Liver (tissue), 8 donors: ENCODE measurements at regions not wholly inside any gene's neighbourhood (a gene's known extent, or its start where the extent isn't known, plus 50 kb on each side); places are given as distances from the start of the nearest gene placed in this dataset.

ENCODE experiments used
- DNase-seq: peaks from one replicate; pipeline ENCODE4 v3.0.0-alpha.2; 2017; ENCODE audit warnings: low spot score
- H3K27ac ChIP-seq, 2 donors: one replicate each; pipeline ENCODE4 v1.7.0; 2013; ENCODE audit warnings: inconsistent platforms in 2 of 2, low read length in 2 of 2, control low read depth in 1 of 2, low read depth in 1 of 2, mild to moderate bottlenecking in 1 of 2
- H3K27me3 ChIP-seq, 4 donors: one replicate each; pipeline versions ENCODE4 v1.6.1 to v1.7.0; 2013; ENCODE audit warnings: low read length in 3 of 4, inconsistent platforms in 1 of 4, mild to moderate bottlenecking in 1 of 4, moderate library complexity in 1 of 4; ENCODE audit not compliant: control insufficient read depth in 4 of 4, insufficient read depth in 4 of 4
- H3K36me3 ChIP-seq, 4 donors: one replicate each; pipeline versions ENCODE4 v1.6.1 to v1.7.0; 2013; ENCODE audit warnings: low read length in 3 of 4, mild to moderate bottlenecking in 3 of 4, low read depth in 1 of 4, moderate library complexity in 1 of 4; ENCODE audit not compliant: control insufficient read depth in 4 of 4, insufficient read depth in 3 of 4
- H3K4me1 ChIP-seq, 4 donors: one replicate each; pipeline versions ENCODE4 v1.6.1 to v1.7.0; 2013; ENCODE audit warnings: low read length in 3 of 4, mild to moderate bottlenecking in 3 of 4, moderate library complexity in 1 of 4; ENCODE audit not compliant: control insufficient read depth in 4 of 4, insufficient read depth in 4 of 4
- H3K4me3 ChIP-seq, 3 donors: one replicate each; pipeline versions ENCODE4 v1.6.1 to v1.7.0; 2013; ENCODE audit warnings: low read length in 3 of 3, control low read depth in 1 of 3, low read depth in 1 of 3, mild to moderate bottlenecking in 1 of 3
- H3K9ac ChIP-seq, 2 donors: one replicate each; pipeline ENCODE4 v1.7.0; 2013; ENCODE audit warnings: low read length in 2 of 2, mild to moderate bottlenecking in 2 of 2, moderate library complexity in 2 of 2, control low read depth in 1 of 2, low read depth in 1 of 2
- H3K9me3 ChIP-seq, 4 donors: one replicate each; pipeline versions ENCODE4 v1.6.1 to v1.7.0; 2013; ENCODE audit warnings: low read length in 3 of 4; ENCODE audit not compliant: control insufficient read depth in 4 of 4
- EGR1 ChIP-seq, 2 donors: IDR thresholded peaks; 2 replicates each; pipeline ENCODE4 v1.6.1; 2016 to 2018; ENCODE audit warnings: antibody characterized with exemption in 2 of 2, low read depth in 2 of 2
- FOXA2 ChIP-seq: IDR thresholded peaks from 2 replicates; pipeline ENCODE4 v1.6.1; 2016; ENCODE audit warnings: antibody characterized with exemption
- GABPA ChIP-seq, 2 donors: IDR thresholded peaks in 1 of 2; conservative IDR thresholded peaks in 1 of 2; 2 replicates each; pipeline ENCODE4 v1.6.1; 2016; ENCODE audit warnings: antibody characterized with exemption in 2 of 2, mild to moderate bottlenecking in 1 of 2, moderate library complexity in 1 of 2
- HNF4G ChIP-seq: IDR thresholded peaks from 2 replicates; pipeline ENCODE4 v1.6.1; 2016; ENCODE audit warnings: antibody characterized with exemption
- JUND ChIP-seq, 2 donors: IDR thresholded peaks; 2 replicates each; pipeline ENCODE4 v1.6.1; 2016; ENCODE audit warnings: antibody characterized with exemption in 2 of 2
- NR2F2 ChIP-seq: IDR thresholded peaks from 2 replicates; pipeline ENCODE4 v1.6.1; 2016; ENCODE audit warnings: antibody characterized with exemption
- RAD21 ChIP-seq, 2 donors: IDR thresholded peaks; 2 replicates each; pipeline ENCODE4 v1.6.1; 2016; ENCODE audit warnings: antibody characterized with exemption in 2 of 2, mild to moderate bottlenecking in 2 of 2
- SP1 ChIP-seq: IDR thresholded peaks from 2 replicates; pipeline ENCODE4 v1.6.1; 2018; ENCODE audit warnings: antibody characterized with exemption, mild to moderate bottlenecking
- TAF1 ChIP-seq: conservative IDR thresholded peaks from 2 replicates; pipeline ENCODE4 v1.6.1; 2016; ENCODE audit warnings: antibody characterized with exemption, mild to moderate bottlenecking
- WGBS: extraction: QIAGEN DNeasy Blood & Tissue Kit; methylation state at CpG from one replicate; pipeline ENCODE4 v1.1.7; 2013; 5-methylcytosine and 5-hydroxymethylcytosine counted together
- TF ChIP-seq, protein P1 (sequence below): IDR thresholded peaks from 2 replicates; pipeline ENCODE4 v1.6.1; 2016; ENCODE audit warnings: antibody characterized with exemption
- TF ChIP-seq, protein P2 (sequence below): IDR thresholded peaks from 2 replicates; pipeline ENCODE4 v1.6.1; 2016; ENCODE audit warnings: antibody characterized with exemption, mild to moderate bottlenecking
- TF ChIP-seq, protein P3 (sequence below): fragments of 150-350 bp; IDR thresholded peaks from 2 replicates; pipeline ENCODE4 v1.5.1; 2017; ENCODE audit warnings: improper control_type of control experiment, low read depth, low read length; ENCODE audit not compliant: missing input control
- TF ChIP-seq, protein P4 (sequence below): IDR thresholded peaks from 2 replicates; pipeline ENCODE4 v1.6.1; 2016; ENCODE audit warnings: antibody characterized with exemption
- TF ChIP-seq, protein P5 (sequence below): IDR thresholded peaks from 2 replicates; pipeline ENCODE4 v1.6.1; 2016; ENCODE audit warnings: antibody characterized with exemption
- donor health status: healthy.
- donor health status: healthy.
- donor health status: healthy.
- donor health status: healthy.
- donor health status: healthy.

DNA sequence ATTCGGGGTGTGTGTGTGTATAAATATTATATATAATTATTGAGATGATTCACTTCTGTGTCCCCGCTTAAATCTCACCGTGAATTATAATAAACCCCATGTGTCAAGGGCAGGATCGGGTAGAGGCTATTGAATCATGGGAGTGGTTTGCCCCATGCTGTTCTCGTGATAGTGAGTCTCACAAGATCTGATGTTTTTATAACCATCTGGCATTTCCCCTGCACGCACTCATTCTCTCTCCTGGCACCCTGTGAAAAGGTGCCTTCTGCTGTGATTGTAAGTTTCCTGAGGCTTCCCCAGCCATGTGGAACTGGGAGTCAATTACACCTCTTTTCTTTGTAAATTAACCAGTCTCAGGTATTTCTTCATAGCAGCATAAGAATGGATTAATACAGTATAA lies 851.4 kb upstream of the AGA start (continued):
- TF ChIP-seq, protein P1, sequence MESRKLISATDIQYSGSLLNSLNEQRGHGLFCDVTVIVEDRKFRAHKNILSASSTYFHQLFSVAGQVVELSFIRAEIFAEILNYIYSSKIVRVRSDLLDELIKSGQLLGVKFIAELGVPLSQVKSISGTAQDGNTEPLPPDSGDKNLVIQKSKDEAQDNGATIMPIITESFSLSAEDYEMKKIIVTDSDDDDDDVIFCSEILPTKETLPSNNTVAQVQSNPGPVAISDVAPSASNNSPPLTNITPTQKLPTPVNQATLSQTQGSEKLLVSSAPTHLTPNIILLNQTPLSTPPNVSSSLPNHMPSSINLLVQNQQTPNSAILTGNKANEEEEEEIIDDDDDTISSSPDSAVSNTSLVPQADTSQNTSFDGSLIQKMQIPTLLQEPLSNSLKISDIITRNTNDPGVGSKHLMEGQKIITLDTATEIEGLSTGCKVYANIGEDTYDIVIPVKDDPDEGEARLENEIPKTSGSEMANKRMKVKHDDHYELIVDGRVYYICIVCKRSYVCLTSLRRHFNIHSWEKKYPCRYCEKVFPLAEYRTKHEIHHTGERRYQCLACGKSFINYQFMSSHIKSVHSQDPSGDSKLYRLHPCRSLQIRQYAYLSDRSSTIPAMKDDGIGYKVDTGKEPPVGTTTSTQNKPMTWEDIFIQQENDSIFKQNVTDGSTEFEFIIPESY = no peak
- TF ChIP-seq TAF1 (no peak), HNF4G (no peak), NR2F2 (no peak)

DNA sequence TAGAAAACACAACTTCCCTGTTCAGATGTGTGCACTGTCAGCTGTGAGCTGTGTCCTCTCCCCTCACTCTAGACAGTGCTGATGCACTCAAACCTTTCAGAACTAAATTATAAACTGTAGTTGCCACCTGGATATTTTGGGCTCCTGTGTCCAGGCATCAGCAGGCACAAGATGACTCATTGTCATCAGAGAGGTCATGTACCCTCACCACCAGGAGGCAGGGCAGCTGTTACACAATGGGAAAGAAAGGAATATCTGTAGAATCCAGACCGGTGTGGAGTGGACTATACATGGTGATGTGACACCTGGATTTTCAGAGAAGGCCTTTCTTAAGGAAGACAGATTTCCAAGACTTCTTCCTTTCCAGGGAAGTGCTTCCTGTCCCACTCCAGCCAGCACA lies 854.4 kb upstream of the AGA start:
- Histone ChIP-seq H3K4me3 (no peak overlapping the region), H3K4me1 (no peaks in the 10 kb centered on the region), H3K36me3 (no peaks in the 10 kb centered on the region), H3K27ac (no peak overlapping the region), H3K27me3 (no peaks in the 10 kb centered on the region), H3K9me3 (no peaks in the 10 kb centered on the region), H3K9ac (no peak overlapping the region)
- 80% methylated on average over 1 of the region's 1 CpG for WGBS
- TF ChIP-seq SP1 = no peak
- TF ChIP-seq, protein P2, sequence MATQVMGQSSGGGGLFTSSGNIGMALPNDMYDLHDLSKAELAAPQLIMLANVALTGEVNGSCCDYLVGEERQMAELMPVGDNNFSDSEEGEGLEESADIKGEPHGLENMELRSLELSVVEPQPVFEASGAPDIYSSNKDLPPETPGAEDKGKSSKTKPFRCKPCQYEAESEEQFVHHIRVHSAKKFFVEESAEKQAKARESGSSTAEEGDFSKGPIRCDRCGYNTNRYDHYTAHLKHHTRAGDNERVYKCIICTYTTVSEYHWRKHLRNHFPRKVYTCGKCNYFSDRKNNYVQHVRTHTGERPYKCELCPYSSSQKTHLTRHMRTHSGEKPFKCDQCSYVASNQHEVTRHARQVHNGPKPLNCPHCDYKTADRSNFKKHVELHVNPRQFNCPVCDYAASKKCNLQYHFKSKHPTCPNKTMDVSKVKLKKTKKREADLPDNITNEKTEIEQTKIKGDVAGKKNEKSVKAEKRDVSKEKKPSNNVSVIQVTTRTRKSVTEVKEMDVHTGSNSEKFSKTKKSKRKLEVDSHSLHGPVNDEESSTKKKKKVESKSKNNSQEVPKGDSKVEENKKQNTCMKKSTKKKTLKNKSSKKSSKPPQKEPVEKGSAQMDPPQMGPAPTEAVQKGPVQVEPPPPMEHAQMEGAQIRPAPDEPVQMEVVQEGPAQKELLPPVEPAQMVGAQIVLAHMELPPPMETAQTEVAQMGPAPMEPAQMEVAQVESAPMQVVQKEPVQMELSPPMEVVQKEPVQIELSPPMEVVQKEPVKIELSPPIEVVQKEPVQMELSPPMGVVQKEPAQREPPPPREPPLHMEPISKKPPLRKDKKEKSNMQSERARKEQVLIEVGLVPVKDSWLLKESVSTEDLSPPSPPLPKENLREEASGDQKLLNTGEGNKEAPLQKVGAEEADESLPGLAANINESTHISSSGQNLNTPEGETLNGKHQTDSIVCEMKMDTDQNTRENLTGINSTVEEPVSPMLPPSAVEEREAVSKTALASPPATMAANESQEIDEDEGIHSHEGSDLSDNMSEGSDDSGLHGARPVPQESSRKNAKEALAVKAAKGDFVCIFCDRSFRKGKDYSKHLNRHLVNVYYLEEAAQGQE = no peak
- no peak for TF ChIP-seq TAF1
- peak; percentile 65 to 86 for TF ChIP-seq JUND (IDR thresholded peaks at IDR 0.05)
- TF ChIP-seq EGR1 (IDR thresholded peaks at IDR 0.05; ENCODE audit: low read depth in 2 of 2) = no peak
- no peak for TF ChIP-seq FOXA2
- TF ChIP-seq, protein P3, sequence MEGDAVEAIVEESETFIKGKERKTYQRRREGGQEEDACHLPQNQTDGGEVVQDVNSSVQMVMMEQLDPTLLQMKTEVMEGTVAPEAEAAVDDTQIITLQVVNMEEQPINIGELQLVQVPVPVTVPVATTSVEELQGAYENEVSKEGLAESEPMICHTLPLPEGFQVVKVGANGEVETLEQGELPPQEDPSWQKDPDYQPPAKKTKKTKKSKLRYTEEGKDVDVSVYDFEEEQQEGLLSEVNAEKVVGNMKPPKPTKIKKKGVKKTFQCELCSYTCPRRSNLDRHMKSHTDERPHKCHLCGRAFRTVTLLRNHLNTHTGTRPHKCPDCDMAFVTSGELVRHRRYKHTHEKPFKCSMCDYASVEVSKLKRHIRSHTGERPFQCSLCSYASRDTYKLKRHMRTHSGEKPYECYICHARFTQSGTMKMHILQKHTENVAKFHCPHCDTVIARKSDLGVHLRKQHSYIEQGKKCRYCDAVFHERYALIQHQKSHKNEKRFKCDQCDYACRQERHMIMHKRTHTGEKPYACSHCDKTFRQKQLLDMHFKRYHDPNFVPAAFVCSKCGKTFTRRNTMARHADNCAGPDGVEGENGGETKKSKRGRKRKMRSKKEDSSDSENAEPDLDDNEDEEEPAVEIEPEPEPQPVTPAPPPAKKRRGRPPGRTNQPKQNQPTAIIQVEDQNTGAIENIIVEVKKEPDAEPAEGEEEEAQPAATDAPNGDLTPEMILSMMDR = peak; percentile 29
- TF ChIP-seq, protein P4, sequence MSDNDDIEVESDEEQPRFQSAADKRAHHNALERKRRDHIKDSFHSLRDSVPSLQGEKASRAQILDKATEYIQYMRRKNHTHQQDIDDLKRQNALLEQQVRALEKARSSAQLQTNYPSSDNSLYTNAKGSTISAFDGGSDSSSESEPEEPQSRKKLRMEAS = no peak
- TF ChIP-seq, protein P1 = no peak
- TF ChIP-seq, protein P5, sequence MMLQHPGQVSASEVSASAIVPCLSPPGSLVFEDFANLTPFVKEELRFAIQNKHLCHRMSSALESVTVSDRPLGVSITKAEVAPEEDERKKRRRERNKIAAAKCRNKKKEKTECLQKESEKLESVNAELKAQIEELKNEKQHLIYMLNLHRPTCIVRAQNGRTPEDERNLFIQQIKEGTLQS = peak; percentile 30
- TF ChIP-seq RAD21 (IDR thresholded peaks at IDR 0.05) = peak; percentile 68 to 71
- no peak for TF ChIP-seq GABPA (IDR thresholded peaks at IDR 0.05 in 1 of 2, conservative IDR thresholded peaks at IDR 0.05 in 1 of 2)
- DNase-seq = no peak
